ENCODE measurements at regions not wholly inside any gene's neighbourhood (a gene's known extent, or its start where the extent isn't known, plus 50 kb on each side); places are given as distances from the start of the nearest gene placed in this dataset.
"Not testable (repeated sequence)": the region's sequence is repeated elsewhere in the genome, so short reads cannot be mapped to it uniquely, and the experiment has no call there.

DNA sequence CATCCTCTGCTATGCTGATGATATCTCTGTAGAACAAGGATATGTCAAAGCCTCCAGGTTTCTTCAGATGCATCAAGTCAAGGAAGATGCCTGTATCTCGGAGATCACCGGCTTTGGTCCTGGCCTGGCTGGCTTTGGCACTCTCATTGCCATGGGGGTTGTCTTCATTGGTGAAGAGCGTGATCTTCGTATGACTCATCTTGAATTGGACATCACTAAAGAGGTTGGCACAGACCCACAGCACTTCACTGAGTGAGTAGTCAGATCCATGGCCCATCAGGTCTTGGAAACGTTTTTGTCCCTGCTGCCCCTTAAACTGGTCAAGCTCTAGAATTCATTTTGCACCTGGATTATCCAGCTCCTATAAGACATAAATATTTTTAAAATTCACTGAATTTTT is 130.9 kb upstream of the MAMLD1 start:
- H3K27ac ChIP-seq (ENCODE audit: low read depth, low read length); H3K4me3 ChIP-seq (ENCODE audit: low read depth, low read length); H3K36me3 ChIP-seq (ENCODE audit: control insufficient read depth, insufficient read depth, low read length); H3K9ac ChIP-seq (ENCODE audit: low read length); H3K9me3 ChIP-seq (ENCODE audit: control insufficient read depth, insufficient read depth, low read depth, low read length); H3K4me1 ChIP-seq (ENCODE audit: control insufficient read depth, insufficient read depth, low read length): not testable (repeated sequence)
- H3K27me3 ChIP-seq (ENCODE audit: control insufficient read depth, insufficient read depth, low read length): peaks cover 37% of the 10 kb centered on the region

DNA sequence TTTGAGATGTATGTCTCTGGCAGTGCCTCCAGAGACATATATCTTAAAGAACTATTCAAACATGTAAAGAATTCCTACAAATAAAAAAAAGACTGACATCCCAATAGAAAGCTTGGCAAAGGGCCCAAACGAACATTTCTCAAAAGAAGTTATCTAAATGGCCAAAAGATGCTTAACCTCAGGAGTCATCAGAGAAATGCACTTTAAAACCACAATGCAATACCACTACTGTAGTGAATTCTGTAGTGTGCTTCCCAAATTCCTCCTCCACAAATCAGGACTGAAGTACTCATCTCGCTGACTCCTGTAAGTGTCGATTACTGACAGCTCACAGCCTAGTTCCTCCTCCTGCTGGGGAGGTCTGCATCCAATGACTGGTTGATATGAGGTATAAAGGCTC is 129.0 kb upstream of the MAMLD1 start:
- H3K9me3 ChIP-seq (ENCODE audit: control insufficient read depth, insufficient read depth, low read depth, low read length): no peaks in the 10 kb centered on the region
- H3K27ac ChIP-seq (ENCODE audit: low read depth, low read length): no peak overlapping the region
- H3K4me3 ChIP-seq (ENCODE audit: low read depth, low read length): no peak overlapping the region
- peaks cover 5% of the 10 kb centered on the region for H3K4me1 ChIP-seq (ENCODE audit: control insufficient read depth, insufficient read depth, low read length)
- H3K27me3 ChIP-seq (ENCODE audit: control insufficient read depth, insufficient read depth, low read length): peaks cover 18% of the 10 kb centered on the region
- no peak overlapping the region for H3K9ac ChIP-seq (ENCODE audit: low read length)
- no peaks in the 10 kb centered on the region for H3K36me3 ChIP-seq (ENCODE audit: control insufficient read depth, insufficient read depth, low read length)

DNA sequence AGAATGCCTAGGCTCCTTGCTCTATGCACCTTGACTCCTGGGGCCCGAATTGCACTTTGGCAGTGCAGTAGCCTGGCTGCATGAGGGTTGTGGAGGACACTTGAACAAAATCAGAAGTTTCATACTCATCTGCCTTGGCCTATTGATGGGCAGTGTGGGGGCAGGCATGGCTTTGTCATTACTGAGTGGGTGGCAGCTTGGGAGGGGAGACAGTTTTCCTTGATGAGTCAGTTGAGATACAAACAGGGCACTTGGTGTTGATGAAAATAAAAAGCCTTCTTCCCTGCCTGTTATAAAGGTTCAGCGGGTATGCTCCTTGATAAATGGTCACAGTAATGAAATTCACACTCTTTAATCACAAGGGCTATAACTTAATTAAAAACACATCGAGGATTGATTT is 126.8 kb upstream of the MAMLD1 start:
- Histone ChIP-seq H3K4me3 (ENCODE audit: low read depth, low read length) (no peak overlapping the region), H3K27me3 (ENCODE audit: control insufficient read depth, insufficient read depth, low read length) (peaks cover 14% of the 10 kb centered on the region), H3K9ac (ENCODE audit: low read length) (no peak overlapping the region), H3K36me3 (ENCODE audit: control insufficient read depth, insufficient read depth, low read length) (no peaks in the 10 kb centered on the region), H3K27ac (ENCODE audit: low read depth, low read length) (no peak overlapping the region), H3K9me3 (ENCODE audit: control insufficient read depth, insufficient read depth, low read depth, low read length) (no peaks in the 10 kb centered on the region), H3K4me1 (ENCODE audit: control insufficient read depth, insufficient read depth, low read length) (peaks cover 6% of the 10 kb centered on the region)

DNA sequence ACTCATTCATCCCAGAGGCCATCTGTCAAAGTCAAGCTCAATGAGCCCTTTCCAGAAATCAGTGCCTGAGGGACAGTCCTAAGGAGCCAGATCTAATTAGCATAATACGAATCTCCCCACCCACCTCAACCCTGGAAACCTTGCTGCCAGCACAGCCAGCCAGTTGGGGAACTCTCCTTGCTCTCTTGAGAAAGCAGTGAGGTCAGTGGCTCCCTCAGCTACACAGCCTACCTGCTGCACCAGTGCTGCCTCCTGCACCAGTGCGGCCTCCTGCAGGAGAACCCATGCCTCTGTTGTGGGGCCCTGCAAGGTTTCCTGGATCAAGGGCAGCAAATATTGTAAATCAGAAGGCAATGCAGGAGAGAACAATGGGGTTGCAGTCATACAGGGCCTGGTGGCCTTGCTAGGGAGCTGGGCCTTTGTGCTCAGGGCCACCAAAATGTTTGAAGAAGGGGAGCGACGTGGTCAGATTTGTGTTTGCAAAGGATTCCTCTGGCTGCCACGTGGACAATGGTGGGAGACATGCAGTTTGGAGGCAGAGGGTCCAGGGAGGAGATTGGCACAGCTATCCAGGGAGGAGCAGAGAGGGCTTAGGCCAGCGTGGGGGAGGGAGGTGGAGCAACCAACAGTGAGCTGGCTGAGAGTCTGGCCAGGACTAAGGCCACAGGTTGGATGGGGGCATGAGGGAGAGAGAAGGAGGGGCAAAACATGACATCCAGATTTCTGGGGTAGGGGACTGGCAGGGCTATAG is 124.3 kb upstream of the MAMLD1 start:
- Histone ChIP-seq H3K36me3 (ENCODE audit: control insufficient read depth, insufficient read depth, low read length) (no peaks in the 10 kb centered on the region), H3K9me3 (ENCODE audit: control insufficient read depth, insufficient read depth, low read depth, low read length) (no peaks in the 10 kb centered on the region), H3K4me3 (ENCODE audit: low read depth, low read length) (no peak overlapping the region), H3K27me3 (ENCODE audit: control insufficient read depth, insufficient read depth, low read length) (peaks cover 11% of the 10 kb centered on the region), H3K27ac (ENCODE audit: low read depth, low read length) (no peak overlapping the region), H3K4me1 (ENCODE audit: control insufficient read depth, insufficient read depth, low read length) (peaks cover 6% of the 10 kb centered on the region), H3K9ac (ENCODE audit: low read length) (no peak overlapping the region)

DNA sequence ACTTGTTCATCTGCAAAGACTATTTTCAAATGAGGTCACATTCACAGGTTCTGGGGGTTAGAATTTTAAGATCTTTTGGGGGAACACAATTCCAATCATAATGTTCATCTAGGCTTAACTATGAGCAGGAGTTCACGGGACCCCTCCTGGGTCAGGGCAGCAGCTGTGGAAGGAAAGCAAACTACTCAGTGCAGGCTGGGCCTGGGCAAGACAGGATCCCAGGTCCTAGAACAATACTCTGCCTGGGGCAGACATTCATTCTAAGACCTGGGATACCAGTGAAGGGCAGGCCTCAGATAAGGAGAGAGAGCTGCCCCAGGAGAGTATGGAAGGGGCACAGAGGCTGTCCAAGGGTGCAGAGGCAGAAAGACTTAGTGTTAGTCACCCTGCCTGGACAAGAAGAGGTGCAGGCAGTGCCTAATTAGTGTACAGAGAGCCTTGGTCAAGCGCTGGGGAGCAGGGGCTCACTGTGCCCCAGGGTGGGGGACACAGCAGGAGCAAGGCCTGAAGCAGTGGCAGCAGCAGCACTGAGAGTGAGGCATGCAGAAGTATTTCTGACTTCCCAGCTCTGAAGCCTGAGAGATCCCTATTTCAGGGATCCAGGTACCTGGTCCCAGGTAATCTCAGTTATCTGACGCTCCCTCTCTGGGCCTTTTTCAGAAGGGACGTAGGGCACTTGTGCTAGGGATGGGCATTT is 123.0 kb upstream of the MAMLD1 start:
- H3K9ac ChIP-seq (ENCODE audit: low read length): no peak overlapping the region
- no peak overlapping the region for H3K27ac ChIP-seq (ENCODE audit: low read depth, low read length)
- H3K9me3 ChIP-seq (ENCODE audit: control insufficient read depth, insufficient read depth, low read depth, low read length): no peaks in the 10 kb centered on the region
- no peak overlapping the region for H3K4me3 ChIP-seq (ENCODE audit: low read depth, low read length)
- no peaks in the 10 kb centered on the region for H3K36me3 ChIP-seq (ENCODE audit: control insufficient read depth, insufficient read depth, low read length)
- peaks cover 11% of the 10 kb centered on the region for H3K27me3 ChIP-seq (ENCODE audit: control insufficient read depth, insufficient read depth, low read length)
- peaks cover 6% of the 10 kb centered on the region for H3K4me1 ChIP-seq (ENCODE audit: control insufficient read depth, insufficient read depth, low read length)

- H3K4me1 ChIP-seq (ENCODE audit: control insufficient read depth, insufficient read depth, low read length): peaks cover 6% of the 10 kb centered on the region
- H3K4me3 ChIP-seq (ENCODE audit: low read depth, low read length): no peak overlapping the region
- no peak overlapping the region for H3K9ac ChIP-seq (ENCODE audit: low read length)
- H3K27me3 ChIP-seq (ENCODE audit: control insufficient read depth, insufficient read depth, low read length): peaks cover 11% of the 10 kb centered on the region
- H3K9me3 ChIP-seq (ENCODE audit: control insufficient read depth, insufficient read depth, low read depth, low read length): no peaks in the 10 kb centered on the region
- no peaks in the 10 kb centered on the region for H3K36me3 ChIP-seq (ENCODE audit: control insufficient read depth, insufficient read depth, low read length)
- H3K27ac ChIP-seq (ENCODE audit: low read depth, low read length): no peak overlapping the region
Observed at GRCh38 chrX:150240643-150240970, 122.5 kb upstream of the MAMLD1 start.

- Histone ChIP-seq H3K4me1 (ENCODE audit: control insufficient read depth, insufficient read depth, low read length) (peaks cover 9% of the 10 kb centered on the region; the same call in 1 of the 2 replicates), H3K9ac (ENCODE audit: low read length) (no peak overlapping the region), H3K27ac (ENCODE audit: low read depth, low read length) (no peak overlapping the region), H3K36me3 (ENCODE audit: control insufficient read depth, insufficient read depth, low read length) (no peaks in the 10 kb centered on the region), H3K4me3 (ENCODE audit: low read depth, low read length) (no peak overlapping the region), H3K9me3 (ENCODE audit: control insufficient read depth, insufficient read depth, low read depth, low read length) (no peaks in the 10 kb centered on the region), H3K27me3 (ENCODE audit: control insufficient read depth, insufficient read depth, low read length) (no peaks in the 10 kb centered on the region; the same call in 1 of the 2 replicates)
Observed at GRCh38 chrX:150253959-150254620, 109.0 kb upstream of the MAMLD1 start.

GRCh38 chrX:150254909-150255308 is 108.2 kb upstream of the MAMLD1 start:
- H3K4me3 ChIP-seq (ENCODE audit: low read depth, low read length): no peak overlapping the region
- H3K27me3 ChIP-seq (ENCODE audit: control insufficient read depth, insufficient read depth, low read length): no peaks in the 10 kb centered on the region; the same call in 1 of the 2 replicates
- H3K27ac ChIP-seq (ENCODE audit: low read depth, low read length): no peak overlapping the region
- H3K36me3 ChIP-seq (ENCODE audit: control insufficient read depth, insufficient read depth, low read length): no peaks in the 10 kb centered on the region
- peaks cover 9% of the 10 kb centered on the region; the same call in 1 of the 2 replicates for H3K4me1 ChIP-seq (ENCODE audit: control insufficient read depth, insufficient read depth, low read length)
- H3K9ac ChIP-seq (ENCODE audit: low read length): no peak overlapping the region
- H3K9me3 ChIP-seq (ENCODE audit: control insufficient read depth, insufficient read depth, low read depth, low read length): no peaks in the 10 kb centered on the region

DNA sequence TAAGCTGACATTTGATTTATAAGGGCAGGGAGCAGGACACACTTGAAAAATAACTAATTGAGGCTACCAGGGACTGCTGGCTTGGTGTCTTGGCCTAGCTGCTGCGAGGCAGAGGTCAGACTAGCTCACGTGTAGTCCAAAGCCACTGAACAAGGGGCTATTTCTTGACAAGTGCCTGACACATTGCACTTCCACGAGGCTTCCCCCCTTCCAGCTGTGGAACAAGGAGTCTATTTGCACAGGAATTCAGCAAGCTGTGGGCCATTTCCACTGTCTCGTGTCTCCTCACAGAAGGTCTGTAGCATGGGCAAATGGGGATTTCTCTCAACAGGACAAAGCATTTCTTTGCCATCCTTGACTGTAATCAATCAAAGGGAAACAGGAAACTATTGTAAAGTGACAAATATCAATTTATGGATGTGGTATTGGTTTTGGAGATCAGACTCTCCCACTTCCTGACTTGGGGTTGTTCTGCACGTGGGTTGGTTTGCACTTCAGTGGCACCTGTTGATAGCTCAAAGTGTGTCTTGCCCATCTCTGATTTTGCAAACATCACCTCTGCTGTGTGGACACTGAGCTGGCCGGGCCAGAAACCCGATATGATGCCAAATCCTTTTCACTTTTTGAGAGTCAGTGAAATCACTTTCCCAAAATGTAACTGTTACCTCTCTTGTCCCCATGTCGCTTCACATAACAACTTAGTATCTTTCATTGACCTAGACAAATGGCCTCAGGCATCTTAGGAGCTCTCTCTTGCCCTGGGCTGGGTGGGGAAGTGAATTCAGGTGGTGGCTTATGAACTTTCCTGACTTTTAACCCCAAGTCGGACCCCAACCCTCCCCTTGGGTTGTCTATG is 107.4 kb upstream of the MAMLD1 start:
- Histone ChIP-seq H3K9ac (ENCODE audit: low read length) (no peak overlapping the region), H3K4me3 (ENCODE audit: low read depth, low read length) (no peak overlapping the region), H3K27ac (ENCODE audit: low read depth, low read length) (no peak overlapping the region), H3K4me1 (ENCODE audit: control insufficient read depth, insufficient read depth, low read length) (peaks cover 9% of the 10 kb centered on the region; the same call in 1 of the 2 replicates), H3K27me3 (ENCODE audit: control insufficient read depth, insufficient read depth, low read length) (no peaks in the 10 kb centered on the region; the same call in 1 of the 2 replicates), H3K36me3 (ENCODE audit: control insufficient read depth, insufficient read depth, low read length) (no peaks in the 10 kb centered on the region), H3K9me3 (ENCODE audit: control insufficient read depth, insufficient read depth, low read depth, low read length) (no peaks in the 10 kb centered on the region)

DNA sequence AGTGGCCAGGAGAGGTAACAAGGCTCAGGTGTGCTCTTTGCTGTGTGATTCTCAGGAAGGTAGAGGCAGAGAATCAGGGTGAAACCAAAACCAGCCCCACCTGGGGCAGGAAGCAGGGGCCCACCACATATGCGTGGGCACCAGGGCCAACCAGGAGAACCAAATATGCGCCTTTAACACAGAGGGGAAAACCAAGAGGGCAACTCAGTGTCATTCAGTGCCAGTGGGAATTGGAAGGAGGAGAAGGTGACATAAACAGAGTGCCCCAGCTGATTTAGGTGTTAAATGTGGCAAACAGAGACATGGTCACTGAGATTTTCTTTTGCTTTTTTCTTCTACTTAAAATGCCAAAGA is 106.8 kb upstream of the MAMLD1 start:
- Histone ChIP-seq H3K4me1 (ENCODE audit: control insufficient read depth, insufficient read depth, low read length) (peaks cover 9% of the 10 kb centered on the region; the same call in 1 of the 2 replicates), H3K27me3 (ENCODE audit: control insufficient read depth, insufficient read depth, low read length) (no peaks in the 10 kb centered on the region; the same call in 1 of the 2 replicates), H3K27ac (ENCODE audit: low read depth, low read length) (no peak overlapping the region), H3K9me3 (ENCODE audit: control insufficient read depth, insufficient read depth, low read depth, low read length) (no peaks in the 10 kb centered on the region), H3K9ac (ENCODE audit: low read length) (no peak overlapping the region), H3K4me3 (ENCODE audit: low read depth, low read length) (no peak overlapping the region), H3K36me3 (ENCODE audit: control insufficient read depth, insufficient read depth, low read length) (no peaks in the 10 kb centered on the region)

Data from HUES6 (cell line).